Medulla oblongata (tissue), 1 donor: ENCODE measurements at regions not wholly inside any gene's neighbourhood (a gene's known extent, or its start where the extent isn't known, plus 50 kb on each side); places are given as distances from the start of the nearest gene placed in this dataset.
"Not testable (repeated sequence)": the region's sequence is repeated elsewhere in the genome, so short reads cannot be mapped to it uniquely, and the experiment has no call there.

Experiments used
- DNase-seq: peaks from one replicate; pipeline ENCODE4 v3.0.0-alpha.2; 2015; ENCODE audit errors: extremely low spot score

DNA sequence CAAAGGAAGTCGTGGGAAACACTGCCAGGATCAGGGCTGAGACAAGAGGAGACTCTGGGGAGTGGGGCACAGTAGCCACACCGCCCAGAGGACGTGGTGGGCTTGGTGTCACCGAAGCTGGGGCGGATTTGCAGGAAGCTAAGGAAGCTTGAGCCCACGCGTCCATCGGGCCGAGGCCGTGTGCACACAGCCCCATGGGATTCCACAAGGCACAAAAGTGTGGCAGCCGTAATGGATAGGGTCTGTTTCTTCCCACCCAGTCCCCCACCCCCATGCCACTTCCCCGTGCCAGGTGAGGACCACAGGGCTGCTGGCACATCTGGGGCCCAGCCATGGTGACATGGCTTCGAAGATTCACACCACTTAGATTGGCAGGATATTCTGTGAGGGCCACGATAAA, 153.2 kb upstream of the SPACA7 start:
- no peak for DNase-seq

DNA sequence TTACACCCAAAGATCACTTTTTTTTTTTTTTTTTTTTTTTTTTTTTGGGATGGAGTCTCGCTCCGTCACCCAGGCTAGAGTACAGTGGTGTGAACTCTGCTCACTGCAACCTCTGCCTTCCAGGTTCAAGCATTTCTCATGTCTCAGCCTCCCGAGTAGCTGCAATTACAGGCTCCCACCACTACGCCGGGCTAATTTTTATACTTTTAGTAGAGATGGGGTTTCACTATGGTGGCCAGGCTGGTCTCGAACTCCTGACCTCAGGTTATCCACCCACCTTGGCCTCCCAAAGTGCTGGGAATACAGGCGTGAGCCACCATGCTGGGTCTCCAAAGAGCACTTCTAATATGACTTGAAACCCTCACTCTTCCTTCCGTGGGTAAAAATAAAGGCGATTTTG, 152.2 kb upstream of the SPACA7 start:
- DNase-seq: not testable (repeated sequence)

- no peak for DNase-seq
Measured at GRCh38 chr13:112225429-112226090, 150.6 kb upstream of the SPACA7 start.

GRCh38 chr13:112226320-112227002, 149.7 kb upstream of the SPACA7 start:
- DNase-seq: no peak

DNA sequence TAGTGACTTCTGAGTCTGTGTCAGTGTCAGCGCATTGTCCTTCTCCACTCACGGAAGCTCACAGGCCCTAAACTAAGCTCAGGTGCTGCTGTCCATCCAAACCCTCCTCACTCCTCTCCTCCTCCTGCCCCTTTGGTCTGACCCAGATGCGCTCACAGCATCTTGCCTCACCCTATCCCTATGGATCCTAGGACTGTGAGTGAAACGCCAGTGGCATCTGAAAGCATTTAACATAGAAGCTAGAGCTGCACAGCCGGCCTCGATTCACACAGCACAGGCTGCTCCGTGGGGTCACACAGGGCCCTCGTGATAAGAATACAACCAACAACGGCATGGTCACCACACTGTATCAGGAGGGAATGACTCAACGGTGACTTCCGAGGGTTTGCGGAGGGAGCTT, 149.1 kb upstream of the SPACA7 start:
- no peak for DNase-seq

GRCh38 chr13:112229445-112229844, 146.7 kb upstream of the SPACA7 start:
- no peak for DNase-seq

DNA sequence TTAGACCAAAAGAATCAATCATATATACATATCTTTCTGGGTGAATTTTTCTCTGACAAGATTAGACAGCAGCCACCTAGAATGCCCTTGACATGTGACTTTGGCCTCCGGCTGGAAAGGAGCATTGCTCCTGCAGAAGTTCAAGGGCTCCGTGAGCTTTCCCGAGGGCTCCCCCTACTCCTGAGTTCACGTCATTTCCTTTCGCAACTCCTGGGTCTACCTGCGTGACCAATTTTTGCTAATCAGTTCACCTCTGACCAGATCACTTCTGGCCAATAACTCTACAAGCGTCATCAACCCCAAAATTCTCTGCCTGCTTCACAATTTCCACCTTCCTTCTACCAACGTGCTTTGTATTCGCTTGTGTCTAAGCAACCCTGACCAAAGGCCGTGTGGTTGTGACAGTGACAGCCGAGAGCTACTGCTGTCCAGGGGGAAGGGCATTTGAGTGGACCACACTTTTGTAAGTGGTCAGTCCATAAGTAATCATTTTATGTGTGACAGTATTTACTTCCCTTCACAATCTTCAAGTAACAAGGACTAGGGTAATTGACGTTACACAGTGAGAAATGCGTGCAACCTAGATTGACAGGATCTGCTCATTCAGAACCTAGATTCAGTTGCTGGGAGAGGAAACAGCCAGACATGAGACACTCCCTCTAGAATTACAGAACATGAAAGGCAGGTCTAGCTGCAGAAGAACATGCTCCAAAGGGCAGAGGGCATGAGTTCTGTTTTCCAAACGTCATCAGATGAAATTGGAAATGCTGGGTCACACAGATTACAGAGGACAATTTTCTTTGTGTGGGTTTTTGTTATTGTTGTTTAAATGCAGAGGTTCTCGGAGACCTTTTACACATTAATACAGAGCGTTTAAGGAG, 145.9 kb upstream of the SPACA7 start:
- DNase-seq: no peak

GRCh38 chr13:112231451-112232083, 144.6 kb upstream of the SPACA7 start:
- no peak for DNase-seq

DNA sequence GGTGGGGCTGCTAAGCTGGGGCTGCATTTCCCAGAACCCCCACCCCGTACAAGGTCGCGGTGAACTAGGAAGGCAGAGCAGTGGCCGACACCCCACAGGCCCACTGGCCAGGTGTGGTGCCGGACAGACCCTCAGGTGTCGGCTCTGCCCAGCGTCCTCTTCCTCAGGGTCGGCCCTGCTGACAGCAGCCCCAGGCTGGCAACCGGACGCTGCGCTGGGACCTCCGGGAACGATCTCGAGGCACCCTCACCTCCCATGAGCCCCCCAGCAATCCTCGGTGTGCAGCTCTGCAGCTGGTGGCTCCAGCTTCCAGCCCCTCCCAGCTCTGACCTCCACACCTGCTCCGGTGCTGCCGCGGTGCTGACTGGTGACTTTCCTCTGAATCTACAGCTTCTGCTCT, 142.9 kb upstream of the SPACA7 start:
- no peak for DNase-seq

GRCh38 chr13:112233716-112234115, 142.4 kb upstream of the SPACA7 start:
- no peak for DNase-seq

DNA sequence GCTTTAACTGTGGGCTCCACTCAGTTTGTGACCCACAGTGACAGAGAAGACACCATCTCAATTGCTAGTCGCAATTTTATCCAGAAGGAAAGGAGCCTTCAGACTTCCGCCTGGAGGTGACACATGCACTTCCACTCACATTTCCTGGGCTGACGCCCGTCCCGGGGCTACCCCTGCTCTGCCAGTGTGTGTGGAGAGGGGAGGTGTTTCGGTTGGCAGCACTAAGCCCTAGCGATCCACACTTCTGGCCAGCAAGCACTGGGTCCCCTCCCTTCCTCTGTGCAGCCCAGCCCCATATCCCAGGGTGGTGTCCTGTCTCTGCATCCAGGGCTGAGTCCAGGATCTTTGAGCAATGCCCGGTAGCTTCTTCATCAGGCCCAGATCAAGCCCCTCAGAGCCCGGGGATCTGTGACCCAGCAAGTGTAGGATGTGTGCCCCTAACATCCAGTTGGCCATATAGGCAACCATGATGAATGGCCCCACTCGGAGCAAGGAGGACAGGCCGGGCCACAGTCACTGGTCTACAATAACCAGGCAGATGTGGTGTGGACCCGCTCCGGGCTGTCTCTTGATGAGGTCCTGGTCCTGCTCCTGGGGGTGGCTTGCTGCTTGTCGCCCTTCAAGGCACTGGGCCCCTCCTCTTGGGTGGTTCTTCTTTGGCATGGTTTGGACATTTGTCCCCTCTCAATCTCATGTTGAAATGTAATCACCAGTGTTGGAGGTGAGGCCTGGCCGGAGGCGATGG, 141.9 kb upstream of the SPACA7 start:
- DNase-seq: no peak

DNA sequence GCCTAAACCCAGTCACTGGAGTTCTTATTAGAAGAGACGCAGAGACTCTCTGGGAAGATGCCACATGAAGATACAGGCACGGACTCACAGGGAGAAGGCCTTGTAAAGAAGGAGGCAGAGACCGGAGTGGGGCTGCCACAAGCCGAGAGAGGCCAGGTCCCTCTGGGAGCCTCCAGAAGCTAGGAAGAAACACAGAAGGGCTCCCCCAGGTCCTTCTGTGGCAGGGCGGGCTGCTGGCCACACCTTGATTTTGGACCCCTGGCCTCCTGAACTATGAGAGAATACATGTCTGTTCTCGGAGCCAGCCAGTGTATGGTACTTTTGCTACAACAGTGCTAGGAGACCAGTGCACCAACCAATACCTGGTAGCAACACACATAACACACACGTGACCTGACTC, 140.1 kb upstream of the SPACA7 start:
- no peak for DNase-seq

DNA sequence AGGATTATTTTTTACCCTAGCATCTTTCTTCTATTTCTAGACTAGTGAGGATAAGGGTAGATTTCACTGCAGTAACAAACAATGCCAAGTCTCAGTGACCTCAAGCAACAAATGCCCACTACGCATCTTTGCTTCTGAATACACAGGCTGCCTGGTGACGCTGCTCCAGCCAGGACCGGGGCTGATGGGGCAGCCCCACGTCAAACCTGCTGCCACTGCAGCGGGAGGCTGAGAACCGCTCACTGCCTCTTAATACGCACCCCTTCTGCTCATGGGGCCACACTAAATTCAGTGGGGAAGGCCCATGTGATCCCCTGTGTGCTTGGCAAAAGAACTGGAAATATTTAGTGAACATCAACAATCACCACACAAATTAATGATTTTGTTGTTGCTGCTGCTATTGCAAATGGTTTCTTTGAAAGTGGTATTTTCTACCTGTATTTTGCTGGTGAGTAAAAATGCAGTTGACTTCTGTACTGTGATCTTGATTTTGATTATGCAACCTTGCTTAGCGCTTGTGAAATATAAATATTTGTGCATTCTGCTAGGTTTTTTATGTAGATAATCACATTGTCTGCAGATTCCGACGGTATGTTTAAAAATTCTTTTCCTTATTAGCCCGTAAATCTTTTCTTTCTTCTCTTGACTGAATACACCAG, 139.5 kb upstream of the SPACA7 start:
- no peak for DNase-seq

GRCh38 chr13:112238436-112238995, 137.6 kb upstream of the SPACA7 start:
- no peak for DNase-seq

GRCh38 chr13:112240076-112240475, 136.1 kb upstream of the SPACA7 start:
- DNase-seq: no peak

DNA sequence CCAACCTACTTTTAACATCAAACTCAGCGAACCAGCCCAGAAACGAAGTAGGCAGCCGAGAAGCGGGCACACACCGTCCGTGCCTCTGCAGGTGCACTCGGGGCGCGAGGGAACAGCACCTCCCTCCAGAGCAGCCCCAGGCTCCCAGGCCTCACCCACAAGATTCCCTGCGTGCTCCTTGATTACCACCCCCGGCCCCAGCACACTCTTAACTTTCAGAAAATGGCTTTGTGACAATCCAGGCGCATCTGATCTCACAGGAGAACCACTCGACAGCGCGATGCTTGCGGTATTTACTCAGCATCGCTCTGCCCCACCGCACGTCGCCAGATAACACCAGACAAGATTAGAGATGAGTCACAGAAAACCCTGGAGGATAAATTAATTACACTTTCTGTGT, 134.9 kb upstream of the SPACA7 start:
- no peak for DNase-seq

DNA sequence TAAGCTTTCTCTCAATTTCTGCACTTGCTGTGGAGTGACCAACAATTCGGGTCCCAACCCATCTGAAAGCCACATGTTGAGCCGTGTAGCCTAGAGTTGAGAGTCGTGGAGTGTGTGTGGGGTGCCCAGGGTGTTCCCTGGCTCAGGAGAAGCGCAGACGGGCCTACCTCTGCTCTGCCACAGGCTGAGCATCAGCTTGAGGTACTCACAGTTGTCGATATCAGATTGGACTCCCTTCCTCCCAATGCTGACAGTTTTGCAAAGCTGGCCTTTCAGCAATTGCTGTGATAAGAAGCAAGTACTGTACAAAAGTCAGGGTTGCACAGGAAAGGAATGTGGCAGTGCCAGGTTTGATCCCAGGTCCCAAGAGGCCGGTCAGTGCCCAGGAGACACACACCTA, 133.4 kb upstream of the SPACA7 start:
- DNase-seq: no peak

DNA sequence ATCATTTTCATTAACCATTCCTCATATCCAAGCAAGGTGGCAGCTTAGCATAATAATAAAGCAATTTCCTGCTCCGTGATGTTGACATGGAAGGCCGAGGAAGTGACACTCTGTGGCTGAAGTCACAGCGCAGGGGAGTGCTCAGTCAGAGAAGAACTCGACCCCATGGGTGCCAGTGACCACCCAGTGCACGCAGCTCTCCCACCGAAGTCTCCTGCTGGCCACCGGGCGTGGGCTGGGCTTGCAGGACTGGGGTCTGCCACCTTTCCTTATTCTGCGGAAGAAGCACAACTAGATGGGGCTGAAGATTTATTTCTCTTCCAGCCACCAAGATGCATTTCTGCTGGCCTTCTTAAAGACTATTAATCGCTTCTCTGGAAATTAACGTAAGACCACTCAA, 132.1 kb upstream of the SPACA7 start:
- no peak for DNase-seq

GRCh38 chr13:112244495-112245177, 131.5 kb upstream of the SPACA7 start:
- no peak for DNase-seq

GRCh38 chr13:112245179-112245724, 130.9 kb upstream of the SPACA7 start:
- no peak for DNase-seq
